ENCODE measurements at regions not wholly inside any gene's neighbourhood (a gene's known extent, or its start where the extent isn't known, plus 50 kb on each side); places are given as distances from the start of the nearest gene placed in this dataset.

GRCh38 chr2:16773080-16773713 lies 107.6 kb upstream of the CYRIA start:
- H3K27me3 Mint-ChIP-seq (ENCODE audit: insufficient read depth), result peaks cover 2% of the 10 kb centered on the region
- peaks cover 8% of the 10 kb centered on the region for H3K4me1 Mint-ChIP-seq
- H3K4me3 ChIP-seq (ENCODE audit: low read length), result no peak overlapping the region
- peak; percentile 91 for TF ChIP-seq CTCF (conservative IDR thresholded peaks at IDR 0.05)
- no peaks in the 10 kb centered on the region for H3K36me3 Mint-ChIP-seq (ENCODE audit: low read depth)
- WGBS, 2 experiments (ENCODE audit: insufficient coverage in 1 of 2, insufficient read length in 1 of 2), result 35 to 36% methylated on average over 4 to 8 of the region's 8 CpGs
- H3K36me3 ChIP-seq (ENCODE audit: control insufficient read depth, insufficient read depth, low read length), result no peaks in the 10 kb centered on the region
- H3K9me3 Mint-ChIP-seq, result no peaks in the 10 kb centered on the region
- no peak overlapping the region for H3K4me3 Mint-ChIP-seq
- peak; percentile 81 for DNase-seq
- no peaks in the 10 kb centered on the region for H3K9me3 ChIP-seq (ENCODE audit: control insufficient read depth, low read length)
- no peaks in the 10 kb centered on the region for H3K4me1 ChIP-seq (ENCODE audit: control insufficient read depth, insufficient read depth, low read length)
- no peak overlapping the region for H3K27ac ChIP-seq (ENCODE audit: low read depth, low read length)
- no peak overlapping the region for H3K9ac ChIP-seq (ENCODE audit: extremely low read depth, low read length, poor library complexity, severe bottlenecking)
- no peak overlapping the region for H3K27ac Mint-ChIP-seq
- H3K27me3 ChIP-seq (ENCODE audit: control insufficient read depth, insufficient read depth, low read length, poor library complexity, severe bottlenecking), result peaks cover 6% of the 10 kb centered on the region

GRCh38 chr2:16767789-16768476 lies 102.3 kb upstream of the CYRIA start:
- no peak for DNase-seq
- peaks cover 7% of the 10 kb centered on the region for H3K4me1 Mint-ChIP-seq
- peaks cover 3% of the 10 kb centered on the region for H3K36me3 Mint-ChIP-seq (ENCODE audit: low read depth)
- H3K27me3 ChIP-seq (ENCODE audit: control insufficient read depth, insufficient read depth, low read length, poor library complexity, severe bottlenecking), result peaks cover 6% of the 10 kb centered on the region
- TF ChIP-seq CTCF (conservative IDR thresholded peaks at IDR 0.05), result no peak
- H3K9me3 Mint-ChIP-seq, result peaks cover 7% of the 10 kb centered on the region
- H3K4me3 Mint-ChIP-seq, result no peak overlapping the region
- H3K27ac Mint-ChIP-seq, result no peak overlapping the region
- no peak overlapping the region for H3K27ac ChIP-seq (ENCODE audit: low read depth, low read length)
- WGBS, 2 experiments (ENCODE audit: insufficient coverage in 1 of 2, insufficient read length in 1 of 2), result 92 to 100% methylated on average over 1 to 3 of the region's 3 CpGs
- H3K9ac ChIP-seq (ENCODE audit: extremely low read depth, low read length, poor library complexity, severe bottlenecking), result no peak overlapping the region
- H3K36me3 ChIP-seq (ENCODE audit: control insufficient read depth, insufficient read depth, low read length), result no peaks in the 10 kb centered on the region
- H3K27me3 Mint-ChIP-seq (ENCODE audit: insufficient read depth), result peaks cover 2% of the 10 kb centered on the region
- no peaks in the 10 kb centered on the region for H3K4me1 ChIP-seq (ENCODE audit: control insufficient read depth, insufficient read depth, low read length)
- no peak overlapping the region for H3K4me3 ChIP-seq (ENCODE audit: low read length)
- peaks cover 8% of the 10 kb centered on the region for H3K9me3 ChIP-seq (ENCODE audit: control insufficient read depth, low read length)

- Mint-ChIP-seq H3K4me1 (peaks cover 7% of the 10 kb centered on the region), H3K9me3 (peaks cover 7% of the 10 kb centered on the region), H3K27ac (no peak overlapping the region), H3K27me3 (ENCODE audit: insufficient read depth) (peaks cover 2% of the 10 kb centered on the region), H3K4me3 (no peak overlapping the region), H3K36me3 (ENCODE audit: low read depth) (peaks cover 3% of the 10 kb centered on the region)
- H3K27ac ChIP-seq (ENCODE audit: low read depth, low read length), result no peak overlapping the region
- peaks cover 8% of the 10 kb centered on the region for H3K9me3 ChIP-seq (ENCODE audit: control insufficient read depth, low read length)
- H3K27me3 ChIP-seq (ENCODE audit: control insufficient read depth, insufficient read depth, low read length, poor library complexity, severe bottlenecking), result peaks cover 6% of the 10 kb centered on the region
- no peaks in the 10 kb centered on the region for H3K4me1 ChIP-seq (ENCODE audit: control insufficient read depth, insufficient read depth, low read length)
- WGBS, 2 experiments (ENCODE audit: insufficient coverage in 1 of 2, insufficient read length in 1 of 2), result 61 to 70% methylated on average over 5 to 6 of the region's 7 CpGs
- no peak overlapping the region for H3K9ac ChIP-seq (ENCODE audit: extremely low read depth, low read length, poor library complexity, severe bottlenecking)
- DNase-seq, result no peak
- peak; percentile 32 for TF ChIP-seq CTCF (conservative IDR thresholded peaks at IDR 0.05)
- no peaks in the 10 kb centered on the region for H3K36me3 ChIP-seq (ENCODE audit: control insufficient read depth, insufficient read depth, low read length)
- no peak overlapping the region for H3K4me3 ChIP-seq (ENCODE audit: low read length)
These were observed 99.7 kb upstream of the CYRIA start for GRCh38 chr2:16765356-16765755.

Data from endodermal cell (in vitro differentiated cells).